Right ventricle myocardium inferior (tissue), 1 donor: ENCODE measurements at regions not wholly inside any gene's neighbourhood (a gene's known extent, or its start where the extent isn't known, plus 50 kb on each side); places are given as distances from the start of the nearest gene placed in this dataset.

Source experiments
- ATAC-seq: fragments of 200-7000 bp; cut with Tn5 transposase; one replicate; pipeline ENCODE4 v1.9.1; 2020; ENCODE audit warnings: mild to moderate bottlenecking, moderate library complexity
- DNase-seq: peaks from one replicate; pipeline ENCODE4 v3.0.0; 2021; ENCODE audit errors: missing footprints
- intact Hi-C: fragments of 100-400 bp; cut with DNase I; formaldehyde crosslinking; loops from one replicate; pipeline ENCODE4 v1.11.0; 2022
- donor health status: DM: no; HTN: yes; CAD: no; lungs with severe emphysema.

DNA sequence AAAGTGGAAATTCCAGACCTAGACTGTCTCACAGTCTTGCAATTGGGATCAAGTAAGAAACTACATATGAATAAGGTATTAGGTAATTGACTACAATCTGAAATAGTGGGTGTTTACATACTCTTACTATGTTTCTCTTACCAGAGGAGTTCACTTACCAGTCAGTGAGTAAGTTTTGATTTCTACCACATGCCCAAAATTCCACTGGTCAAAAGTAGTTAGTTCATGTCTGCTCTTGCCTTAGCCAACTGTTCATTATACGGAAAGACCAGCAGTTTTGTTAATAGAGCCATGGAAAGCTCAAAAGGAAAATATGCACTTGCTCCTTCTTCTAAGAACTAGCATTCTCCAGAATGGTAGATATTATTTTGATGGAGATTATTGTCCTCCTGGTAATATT, 490.8 kb downstream of the RFC3 start:
- no peak for DNase-seq
- no peak for ATAC-seq
- intact Hi-C loops: no loop called here

- ATAC-seq (no peak), DNase-seq (no peak)
- intact Hi-C loops: no loop called here
These were observed 492.6 kb downstream of the RFC3 start for GRCh38 chr13:34310539-34310938.

GRCh38 chr13:34311251-34311650, 493.3 kb downstream of the RFC3 start:
- no peak for DNase-seq
- intact Hi-C loops: no loop called here
- ATAC-seq: no peak

DNA sequence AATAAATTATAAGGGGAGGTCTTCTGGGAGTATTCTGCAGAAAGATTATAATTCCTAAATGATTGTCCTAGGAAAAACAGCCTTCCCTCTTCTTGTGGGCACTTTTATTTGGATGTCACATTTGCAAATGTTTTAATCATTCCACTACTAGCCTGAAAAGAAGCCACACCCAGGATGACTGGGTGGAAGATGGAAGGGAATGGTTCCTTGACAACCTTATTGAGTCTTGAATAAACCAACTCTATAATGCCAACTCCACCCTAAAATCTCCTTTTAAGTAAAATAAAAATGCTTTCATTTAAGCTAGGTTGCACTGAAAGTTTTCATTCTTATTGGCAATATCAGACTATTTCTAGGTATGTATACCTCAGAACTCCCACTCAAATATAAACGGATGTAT, 494.6 kb downstream of the RFC3 start:
- ATAC-seq (no peak), DNase-seq (no peak)
- intact Hi-C loops: no loop called here

- intact Hi-C loops: no loop called here
- DNase-seq (no peak), ATAC-seq (no peak)
These were observed 502.1 kb downstream of the RFC3 start for GRCh38 chr13:34320084-34320483.

DNA sequence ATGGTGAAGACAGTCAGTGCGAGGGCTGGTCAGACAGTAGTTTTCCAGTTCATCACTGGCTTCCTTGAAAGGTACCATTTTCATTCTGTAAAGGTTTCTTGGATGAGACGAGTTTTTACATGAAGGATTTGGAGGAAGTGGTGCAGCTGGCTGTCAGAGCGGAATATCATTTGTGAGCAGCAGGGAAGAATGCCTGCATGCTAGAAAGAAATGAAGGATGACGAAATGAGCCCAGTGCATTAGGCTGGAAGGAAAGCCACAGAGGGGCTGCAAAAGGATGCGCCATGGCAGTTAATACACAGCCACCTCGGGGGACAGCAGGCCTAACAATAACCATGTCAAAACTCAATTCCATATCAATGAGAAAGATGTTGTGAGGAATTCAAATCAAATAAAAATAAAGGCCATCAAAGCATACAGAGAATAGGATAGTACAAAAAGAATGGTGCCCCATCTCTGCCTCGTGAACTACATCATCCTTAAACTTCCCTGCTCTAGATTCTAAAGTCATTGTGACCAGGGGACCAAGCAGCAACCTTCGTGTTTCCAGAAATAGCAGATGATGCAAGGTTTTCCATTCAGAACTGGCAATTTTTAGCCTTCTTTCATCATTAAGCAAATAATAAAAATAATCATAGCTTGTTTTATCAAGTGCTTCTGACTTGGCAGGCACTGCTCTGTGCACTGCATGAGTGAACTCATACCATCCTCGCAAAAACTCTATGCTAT, 504.2 kb downstream of the RFC3 start:
- ATAC-seq (no peak), DNase-seq (no peak)
- intact Hi-C loops: no loop called here

- intact Hi-C loops: no loop called here
- ATAC-seq (no peak), DNase-seq (no peak)
These were observed 504.8 kb downstream of the RFC3 start for GRCh38 chr13:34322743-34323074.

GRCh38 chr13:34335014-34336007, 517.4 kb downstream of the RFC3 start:
- intact Hi-C loops: no loop called here
- DNase-seq (no peak), ATAC-seq (no peak)

DNA sequence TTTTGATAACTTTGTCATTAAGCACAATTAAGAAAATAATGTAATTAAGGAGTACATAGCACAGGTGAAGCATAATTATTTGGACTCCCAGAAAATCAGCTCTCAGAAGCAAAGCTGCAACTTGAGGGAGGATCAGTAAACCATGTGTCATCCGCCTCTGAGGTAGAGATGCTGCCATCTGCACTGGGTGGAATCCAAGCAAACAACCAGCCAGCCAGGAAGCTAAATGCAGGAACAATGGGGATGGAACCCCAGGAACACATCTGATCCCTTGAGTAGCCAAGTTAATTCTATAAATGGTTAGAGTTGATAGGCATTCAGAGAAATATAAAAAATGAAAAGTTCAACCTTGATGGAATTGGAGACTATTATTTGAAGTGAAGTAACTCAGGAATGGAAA, 520.2 kb downstream of the RFC3 start:
- DNase-seq (no peak), ATAC-seq (no peak)
- intact Hi-C loops: no loop called here

DNA sequence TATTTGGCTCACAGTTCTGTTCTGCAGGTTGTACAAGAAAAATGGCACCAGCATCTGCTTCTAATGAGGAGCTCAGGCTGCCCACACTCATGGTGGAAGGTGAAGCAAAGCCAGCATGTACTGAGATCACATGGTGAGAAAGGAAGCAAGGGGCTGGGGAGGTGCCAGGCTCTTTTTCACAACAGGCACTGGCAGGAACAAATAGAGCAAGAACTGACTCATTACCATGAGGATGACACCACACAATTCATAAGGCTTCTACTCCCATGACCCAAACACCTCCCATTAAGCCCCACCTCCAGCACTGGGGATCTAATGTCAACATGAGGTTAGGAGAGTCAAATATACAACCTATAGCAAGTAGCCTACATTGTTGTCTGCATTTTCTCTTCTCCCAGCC, 522.6 kb downstream of the RFC3 start:
- intact Hi-C loops: no loop called here
- ATAC-seq (no peak), DNase-seq (no peak)

GRCh38 chr13:34343413-34343940, 525.5 kb downstream of the RFC3 start:
- DNase-seq (no peak), ATAC-seq (no peak)
- intact Hi-C loops: no loop called here

DNA sequence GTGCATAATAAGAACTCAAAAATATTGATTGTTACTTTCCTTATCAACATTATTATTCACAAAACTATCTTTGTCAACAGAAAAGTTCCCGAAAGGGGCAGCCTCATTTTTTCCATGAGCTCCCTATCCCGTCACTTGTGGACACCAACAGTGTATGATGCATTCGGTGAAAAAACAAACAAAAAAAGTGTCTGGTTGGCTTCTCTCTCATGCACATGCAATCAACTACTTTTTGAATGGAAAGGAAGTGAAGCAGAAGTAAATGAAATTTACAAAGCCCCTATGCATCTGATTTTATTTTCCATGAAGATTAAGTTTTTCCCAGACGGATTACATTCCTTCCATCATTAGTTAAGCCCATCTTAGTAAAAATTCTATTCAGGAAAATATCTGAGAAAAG, 526.9 kb downstream of the RFC3 start:
- DNase-seq: no peak
- intact Hi-C loops: no loop called here
- ATAC-seq: no peak

- no peak for ATAC-seq
- no peak for DNase-seq
- intact Hi-C loops: no loop called here
These were observed 527.5 kb downstream of the RFC3 start for GRCh38 chr13:34345258-34345965.

DNA sequence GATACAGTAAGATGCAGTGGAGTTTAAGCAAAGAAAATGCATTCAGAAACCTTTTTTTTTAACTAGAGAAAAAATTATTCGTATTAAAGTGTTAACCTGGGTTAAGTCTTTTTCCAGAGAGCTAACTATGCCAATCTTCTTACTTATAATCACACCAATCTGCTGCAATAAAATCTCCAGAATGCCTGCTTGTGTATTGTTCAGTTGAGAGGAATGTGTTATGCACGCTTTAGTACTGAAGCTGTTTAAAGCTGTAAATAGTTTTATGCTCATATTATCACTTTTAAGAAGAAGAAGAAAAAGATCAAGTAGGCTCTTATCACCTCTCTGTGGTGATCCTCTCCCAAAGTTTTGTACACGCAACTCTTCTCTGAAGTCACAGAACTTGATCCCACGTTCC, 528.7 kb downstream of the RFC3 start:
- intact Hi-C loops: no loop called here
- ATAC-seq: no peak

GRCh38 chr13:34347784-34348573, 530.0 kb downstream of the RFC3 start:
- DNase-seq (no peak), ATAC-seq (peak; percentile 68)
- intact Hi-C loops: no loop called here

More for the DNA sequence above, 528.7 kb downstream of the RFC3 start:
- DNase-seq: no peak

DNA sequence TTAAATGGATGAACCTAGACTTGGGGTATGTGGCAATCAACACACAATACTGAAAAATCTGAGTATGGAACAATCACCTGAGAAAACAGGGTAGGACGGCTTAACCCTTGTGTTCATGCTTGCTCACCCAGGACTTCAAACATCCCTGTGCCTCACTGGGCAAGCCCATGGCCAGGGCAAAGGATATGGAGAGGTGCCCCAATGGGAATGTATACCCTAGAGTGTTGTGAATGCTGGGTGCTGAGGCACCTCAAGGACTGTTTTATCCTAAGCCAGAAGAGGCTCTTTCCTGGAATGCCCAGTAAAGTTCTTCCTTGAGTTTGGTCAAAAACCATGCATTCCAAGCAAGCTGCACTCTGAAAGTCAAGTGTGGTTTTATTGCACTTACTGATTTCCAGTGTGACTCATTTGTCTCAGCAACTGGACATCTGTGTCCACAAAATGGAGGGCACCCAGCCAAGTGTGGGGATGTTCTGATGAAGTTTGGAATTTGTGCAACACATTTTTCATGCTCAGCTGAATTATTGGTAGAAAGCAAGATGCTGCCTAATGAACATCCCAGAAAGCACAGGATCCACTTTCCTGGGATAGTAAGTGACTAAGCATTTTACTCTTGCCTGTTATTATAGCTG, 531.3 kb downstream of the RFC3 start:
- DNase-seq (peak; percentile 73), ATAC-seq (peak; percentile 51)
- intact Hi-C loops: no loop called here

GRCh38 chr13:34350671-34351070, 532.7 kb downstream of the RFC3 start:
- intact Hi-C loops: no loop called here
- ATAC-seq (no peak), DNase-seq (no peak)

DNA sequence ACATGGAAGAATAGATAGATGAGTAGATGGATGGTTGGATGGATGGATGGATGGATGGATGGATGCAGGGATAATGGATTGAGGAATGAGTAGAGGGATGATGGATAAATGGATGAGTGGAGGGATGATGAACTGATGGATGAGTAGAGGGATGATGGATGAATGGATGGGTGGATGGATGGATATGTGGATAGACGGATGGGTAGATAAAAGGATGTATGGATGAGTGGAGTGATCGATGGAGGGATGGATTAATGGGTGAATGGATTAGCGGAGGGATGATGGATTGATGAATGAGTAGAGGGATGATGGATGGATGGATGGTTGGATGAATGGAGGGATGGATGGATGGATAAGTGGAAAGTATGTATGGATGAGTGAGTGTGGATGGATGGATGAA, 533.2 kb downstream of the RFC3 start:
- intact Hi-C loops: no loop called here
- ATAC-seq (no peak), DNase-seq (no peak)
